Lung (tissue), 11 donors: ENCODE measurements at regions not wholly inside any gene's neighbourhood (a gene's known extent, or its start where the extent isn't known, plus 50 kb on each side); places are given as distances from the start of the nearest gene placed in this dataset.

Experiments
- ATAC-seq: fragments of 200-7000 bp; cut with Tn5 transposase; one replicate; pipeline ENCODE4 v1.9.1; 2020; ENCODE audit warnings: moderate number of reproducible peaks; ENCODE audit not compliant: insufficient read depth, low FRiP score
- DNase-seq, 3 donors: peaks; one replicate each; pipeline ENCODE4 v3.0.0-alpha.2; 2013 to 2017
- H3K27ac ChIP-seq, 2 donors: one replicate each; pipeline ENCODE4 v1.5.1; 2013; ENCODE audit warnings: mild to moderate bottlenecking in 2 of 2, moderate library complexity in 2 of 2, control low read depth in 1 of 2, inconsistent platforms in 1 of 2, low read depth in 1 of 2, low read length in 1 of 2
- H3K27me3 ChIP-seq, 3 donors: one replicate each; pipeline ENCODE4 v1.5.1; 2013; ENCODE audit warnings: low read length in 2 of 3; ENCODE audit not compliant: control insufficient read depth in 3 of 3, insufficient read depth in 3 of 3
- H3K36me3 ChIP-seq, 4 donors: one replicate each; pipeline ENCODE4 v1.5.1; 2013; ENCODE audit warnings: low read length in 4 of 4, mild to moderate bottlenecking in 1 of 4, moderate library complexity in 1 of 4; ENCODE audit not compliant: control insufficient read depth in 4 of 4, insufficient read depth in 4 of 4
- H3K4me1 ChIP-seq, 5 donors: one replicate each; pipeline ENCODE4 v1.5.1; 2013; ENCODE audit warnings: low read length in 5 of 5, mild to moderate bottlenecking in 2 of 5, moderate library complexity in 1 of 5; ENCODE audit not compliant: control insufficient read depth in 5 of 5, insufficient read depth in 5 of 5
- H3K4me3 ChIP-seq: one replicate; pipeline ENCODE4 v1.5.1; 2013; ENCODE audit warnings: mild to moderate bottlenecking, control low read depth, moderate library complexity
- H3K9ac ChIP-seq, 2 donors: one replicate each; pipeline ENCODE4 v1.5.1; 2013; ENCODE audit warnings: low read length in 2 of 2, control low read depth in 1 of 2; ENCODE audit not compliant: insufficient read depth in 1 of 2
- H3K9me3 ChIP-seq, 4 donors: one replicate each; pipeline ENCODE4 v1.5.1; 2013; ENCODE audit warnings: low read length in 3 of 4, mild to moderate bottlenecking in 1 of 4, moderate library complexity in 1 of 4; ENCODE audit not compliant: control insufficient read depth in 4 of 4, insufficient read depth in 3 of 4
- CTCF ChIP-seq: IDR thresholded peaks from 2 replicates; pipeline ENCODE4 v1.5.1; 2012; ENCODE audit warnings: mild to moderate bottlenecking; ENCODE audit errors: control extremely low read depth, extremely low read depth
- WGBS, 2 donors: extraction: QIAGEN DNeasy Blood & Tissue Kit; methylation state at CpG; one replicate each; pipeline ENCODE4 v1.1.7; 2013; 5-methylcytosine and 5-hydroxymethylcytosine counted together
- donor health status: control.
- donor health status: control.
- donor health status: Bipolar disorder and iron deficiency.
- donor health status: healthy.
- donor health status: DM: yes; HTN: yes; CAD: no.

GRCh38 chr6:114559419-114559818 lies 216.6 kb upstream of the HS3ST5 start:
- H3K9me3 ChIP-seq, result no peaks in the 10 kb centered on the region
- DNase-seq, result no peak
- no peak overlapping the region for H3K4me3 ChIP-seq
- WGBS, 2 donors, result 69 to 80% methylated on average over 1 of the region's 1 CpG
- no peak for ATAC-seq
- no peaks in the 10 kb centered on the region for H3K36me3 ChIP-seq
- H3K27me3 ChIP-seq, result no peaks in the 10 kb centered on the region
- H3K9ac ChIP-seq, result no peak overlapping the region
- no peak for TF ChIP-seq CTCF
- H3K27ac ChIP-seq, result no peak overlapping the region
- no peaks in the 10 kb centered on the region for H3K4me1 ChIP-seq

- H3K27ac ChIP-seq, result no peak overlapping the region
- no peaks in the 10 kb centered on the region for H3K4me1 ChIP-seq
- no peak overlapping the region for H3K4me3 ChIP-seq
- no peak for DNase-seq
- no peak overlapping the region for H3K9ac ChIP-seq
- H3K27me3 ChIP-seq, result no peaks in the 10 kb centered on the region
- no peaks in the 10 kb centered on the region for H3K36me3 ChIP-seq
- no peak for ATAC-seq
- TF ChIP-seq CTCF, result no peak
- H3K9me3 ChIP-seq, result no peaks in the 10 kb centered on the region
Measured at GRCh38 chr6:114558153-114558552, 215.3 kb upstream of the HS3ST5 start.

- Histone ChIP-seq H3K4me1 (no peaks in the 10 kb centered on the region), H3K27me3 (no peaks in the 10 kb centered on the region), H3K9me3 (no peaks in the 10 kb centered on the region), H3K27ac (no peak overlapping the region), H3K4me3 (no peak overlapping the region), H3K9ac (no peak overlapping the region), H3K36me3 (no peaks in the 10 kb centered on the region)
- ATAC-seq, result no peak
- no peak for DNase-seq
- WGBS, 2 donors, result 64 to 74% methylated on average over 3 of the region's 3 CpGs
- no peak for TF ChIP-seq CTCF
Measured at GRCh38 chr6:114556846-114557488, 214.1 kb upstream of the HS3ST5 start.

GRCh38 chr6:114550316-114550715 lies 207.5 kb upstream of the HS3ST5 start:
- Histone ChIP-seq H3K9me3 (no peaks in the 10 kb centered on the region), H3K4me1 (no peaks in the 10 kb centered on the region), H3K36me3 (no peaks in the 10 kb centered on the region), H3K27me3 (no peaks in the 10 kb centered on the region), H3K27ac (no peak overlapping the region), H3K9ac (no peak overlapping the region), H3K4me3 (no peak overlapping the region)
- no peak for TF ChIP-seq CTCF
- WGBS, 2 donors, result 89 to 92% methylated on average over 2 of the region's 2 CpGs
- DNase-seq, result no peak
- no peak for ATAC-seq
